Esophagus mucosa (tissue), 1 donor: ENCODE measurements at regions not wholly inside any gene's neighbourhood (a gene's known extent, or its start where the extent isn't known, plus 50 kb on each side); places are given as distances from the start of the nearest gene placed in this dataset.

Source experiments
- ATAC-seq: fragments of 200-7000 bp; cut with Tn5 transposase; one replicate; pipeline ENCODE4 v1.9.1; 2020
- donor health status: DM: yes; HTN: yes; CAD: no.

GRCh38 chr2:239522740-239523119 lies 121.9 kb upstream of the HDAC4 start:
- ATAC-seq, result no peak

- ATAC-seq, result no peak
Observed at GRCh38 chr2:239522002-239522739, 121.4 kb upstream of the HDAC4 start.

- no peak for ATAC-seq
Observed at GRCh38 chr2:239521518-239521815, 120.6 kb upstream of the HDAC4 start.

GRCh38 chr2:239520811-239521517 lies 120.1 kb upstream of the HDAC4 start:
- no peak for ATAC-seq

- no peak for ATAC-seq
Observed at GRCh38 chr2:239519921-239520585, 119.2 kb upstream of the HDAC4 start.

- no peak for ATAC-seq
Observed at GRCh38 chr2:239519089-239519920, 118.5 kb upstream of the HDAC4 start.

- ATAC-seq, result no peak
Observed at GRCh38 chr2:239518286-239519088, 117.7 kb upstream of the HDAC4 start.

GRCh38 chr2:239517686-239518085 lies 116.9 kb upstream of the HDAC4 start:
- ATAC-seq, result no peak

- no peak for ATAC-seq
Observed at GRCh38 chr2:239516954-239517305, 116.1 kb upstream of the HDAC4 start.

- no peak for ATAC-seq
Observed at GRCh38 chr2:239516286-239516953, 115.6 kb upstream of the HDAC4 start.

- ATAC-seq, result no peak
Observed at GRCh38 chr2:239514754-239515530, 114.1 kb upstream of the HDAC4 start.

GRCh38 chr2:239512054-239512453 lies 111.2 kb upstream of the HDAC4 start:
- no peak for ATAC-seq

GRCh38 chr2:239509373-239510143 lies 108.7 kb upstream of the HDAC4 start:
- no peak for ATAC-seq

- ATAC-seq, result no peak
Observed at GRCh38 chr2:239508261-239508660, 107.4 kb upstream of the HDAC4 start.

- ATAC-seq, result no peak
Observed at GRCh38 chr2:239507576-239508258, 106.9 kb upstream of the HDAC4 start.

GRCh38 chr2:239506961-239507360 lies 106.1 kb upstream of the HDAC4 start:
- no peak for ATAC-seq

- no peak for ATAC-seq
Observed at GRCh38 chr2:239506101-239506857, 105.5 kb upstream of the HDAC4 start.

- ATAC-seq, result no peak
Observed at GRCh38 chr2:239504643-239505235, 103.9 kb upstream of the HDAC4 start.
